Right ventricle myocardium inferior (tissue), 1 donor: ENCODE measurements at regions not wholly inside any gene's neighbourhood (a gene's known extent, or its start where the extent isn't known, plus 50 kb on each side); places are given as distances from the start of the nearest gene placed in this dataset.
A peak's percentile ranks its signal among the peaks of the same experiment; 100 is the strongest.

ENCODE experiments used
- ATAC-seq: fragments of 200-7000 bp; cut with Tn5 transposase; one replicate; pipeline ENCODE4 v1.9.1; 2020; ENCODE audit warnings: mild to moderate bottlenecking, moderate library complexity
- DNase-seq: peaks from one replicate; pipeline ENCODE4 v3.0.0; 2021; ENCODE audit errors: missing footprints
- intact Hi-C: fragments of 100-400 bp; cut with DNase I; formaldehyde crosslinking; loops from one replicate; pipeline ENCODE4 v1.11.0; 2022
- donor health status: DM: no; HTN: yes; CAD: no; lungs with severe emphysema.

DNA sequence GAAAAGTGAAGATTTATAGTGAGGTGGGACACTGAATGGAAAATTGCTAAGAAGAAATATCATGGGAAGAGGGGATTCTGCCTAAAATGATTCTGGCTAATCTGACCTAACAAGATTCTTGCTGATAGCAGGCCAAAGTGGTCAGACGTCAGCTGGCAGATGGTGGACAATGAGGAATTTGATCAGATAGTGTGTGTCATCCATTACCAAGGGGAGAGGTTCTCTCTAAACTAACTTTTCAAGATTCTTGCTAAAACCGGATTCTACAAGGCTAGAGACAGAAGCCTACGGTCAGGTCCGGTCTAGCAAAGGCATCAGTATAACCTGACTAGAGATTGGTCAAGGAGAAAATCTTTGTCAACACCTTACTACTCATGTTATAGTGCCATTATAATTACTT is 306.0 kb downstream of the ZNF608 start:
- intact Hi-C loops: no loop called here
- ATAC-seq: no peak
- DNase-seq: no peak

DNA sequence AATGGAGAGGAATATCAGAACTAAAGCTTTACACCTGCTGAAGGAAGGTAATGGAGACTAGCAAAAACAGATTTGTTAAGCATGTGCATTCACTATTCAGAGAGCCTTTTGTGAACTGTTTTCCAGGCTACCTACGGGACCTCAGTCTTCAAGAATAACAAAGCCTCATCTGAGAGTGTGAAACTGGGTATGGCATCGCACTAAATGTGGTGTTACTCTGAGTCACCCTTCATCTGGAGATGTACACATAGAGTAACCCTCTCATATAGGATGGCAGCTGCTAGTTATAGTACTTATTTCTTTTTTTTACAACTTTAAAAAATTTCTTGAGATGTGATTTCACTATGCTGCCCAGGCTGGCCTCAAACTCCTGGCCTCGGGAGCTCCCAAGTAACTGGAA is 306.8 kb downstream of the ZNF608 start:
- no peak for ATAC-seq
- no peak for DNase-seq
- intact Hi-C loops: no loop called here

DNA sequence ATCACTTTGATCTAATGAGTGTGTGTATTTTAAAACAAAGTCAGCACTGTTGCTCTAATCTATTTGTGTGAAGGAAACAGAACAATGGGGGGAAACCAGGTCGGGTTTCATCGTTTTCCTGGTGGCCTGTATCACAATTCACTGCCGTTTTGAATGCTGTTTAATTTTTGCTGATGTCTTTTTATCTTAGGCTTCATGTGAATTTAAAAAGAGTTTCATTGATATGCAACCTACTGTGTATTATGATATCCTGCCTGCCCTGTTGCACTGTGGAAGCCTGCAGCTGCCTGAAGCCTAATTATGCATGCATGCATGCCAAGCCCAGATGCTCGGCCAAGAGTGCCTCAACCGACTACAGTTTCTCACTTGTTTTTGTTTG is 307.5 kb downstream of the ZNF608 start:
- no peak for DNase-seq
- ATAC-seq: no peak
- intact Hi-C loops: no loop called here

DNA sequence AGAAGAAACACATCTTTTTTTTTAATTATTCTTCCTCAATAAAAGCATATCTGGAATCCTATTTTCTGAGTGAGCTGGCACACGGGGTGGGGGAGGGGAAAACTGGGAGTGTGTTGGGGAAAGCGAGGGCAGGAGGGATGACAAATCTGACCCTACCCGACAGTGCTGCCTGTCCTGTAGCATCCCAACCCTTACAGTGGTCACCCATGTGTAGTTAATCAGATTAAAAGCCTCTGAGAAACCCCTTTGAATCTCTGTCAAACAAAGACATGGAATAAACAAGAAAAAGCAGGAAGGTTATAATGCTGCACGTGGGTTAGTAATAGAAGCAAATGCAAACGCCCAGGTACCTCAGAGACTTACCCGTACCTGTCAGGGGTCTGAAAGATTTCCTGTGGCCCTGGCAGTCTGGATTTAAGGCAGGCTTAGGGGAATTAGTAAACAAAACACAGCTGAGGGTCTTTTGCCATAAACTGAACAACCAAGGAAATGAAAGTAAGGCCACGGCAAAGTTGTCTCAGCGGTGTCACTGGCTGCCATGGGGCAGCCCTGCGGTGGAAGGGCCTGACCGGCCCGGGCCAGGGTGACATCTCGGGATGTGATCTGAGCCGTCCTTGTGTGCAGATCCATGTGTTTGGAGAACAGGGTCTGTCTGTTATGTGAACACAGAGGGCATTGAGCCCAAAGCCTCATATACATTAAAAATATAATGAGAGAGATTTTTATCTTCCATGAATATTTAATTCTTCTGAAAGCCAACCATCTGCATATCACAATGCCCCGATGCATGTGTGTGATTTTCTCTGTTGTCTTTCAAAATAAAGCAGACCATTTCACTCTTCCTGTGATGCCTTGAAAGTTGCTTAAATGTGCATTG is 308.2 kb downstream of the ZNF608 start:
- ATAC-seq: no peak
- DNase-seq: no peak
- intact Hi-C loops: no loop called here

GRCh38 chr5:124436294-124436693 is 310.1 kb downstream of the ZNF608 start:
- ATAC-seq (no peak), DNase-seq (no peak)
- intact Hi-C loops: no loop called here

- no peak for DNase-seq
- no peak for ATAC-seq
- intact Hi-C loops: no loop called here
Measured at GRCh38 chr5:124433170-124433569, 313.3 kb downstream of the ZNF608 start.

- ATAC-seq: no peak
- DNase-seq: no peak
- intact Hi-C loops: no loop called here
Measured at GRCh38 chr5:124421584-124421983, 324.9 kb downstream of the ZNF608 start.

DNA sequence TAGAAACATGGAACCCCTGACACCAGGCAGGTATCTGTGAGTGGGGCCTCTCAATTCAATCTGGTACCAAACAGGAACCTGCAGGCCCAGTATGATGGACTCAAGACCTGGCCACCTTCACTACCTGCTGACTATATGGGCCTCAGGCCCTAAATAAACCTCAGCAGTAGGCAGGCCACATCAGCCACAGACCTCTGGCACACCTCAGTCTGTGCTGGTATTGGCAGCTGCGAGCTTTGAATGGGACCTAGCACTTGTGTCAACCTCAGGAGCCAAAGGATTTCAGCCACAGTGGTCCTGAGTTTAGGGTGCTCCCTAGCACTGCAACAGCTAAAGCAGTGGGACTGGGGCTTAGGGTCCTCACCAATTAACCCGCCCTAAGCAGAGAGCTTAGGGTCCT is 325.5 kb downstream of the ZNF608 start:
- intact Hi-C loops: no loop called here
- DNase-seq (no peak), ATAC-seq (no peak)

DNA sequence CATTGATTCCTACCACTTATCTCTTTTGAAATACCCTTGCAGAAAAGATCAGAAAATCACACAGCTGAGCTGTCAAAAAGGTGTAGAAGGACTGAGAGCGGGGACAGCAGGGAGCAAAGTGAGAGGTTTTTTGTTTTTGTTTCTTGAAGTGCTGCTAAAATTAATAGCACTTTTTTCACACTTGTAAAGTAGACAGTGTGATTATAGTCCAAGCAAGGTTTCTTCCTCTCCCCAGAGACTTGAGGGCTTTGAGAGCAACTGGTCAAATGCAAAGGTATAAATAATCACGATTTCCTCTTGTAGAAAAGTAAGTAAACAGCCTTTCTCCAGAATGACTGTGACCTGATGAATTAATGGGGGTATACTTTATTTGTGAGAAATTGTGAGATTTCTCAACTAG is 326.9 kb downstream of the ZNF608 start:
- intact Hi-C loops: no loop called here
- ATAC-seq (no peak), DNase-seq (no peak)

GRCh38 chr5:124418390-124418789 is 328.0 kb downstream of the ZNF608 start:
- no peak for DNase-seq
- intact Hi-C loops: no loop called here
- no peak for ATAC-seq

- intact Hi-C loops: no loop called here
- DNase-seq (no peak), ATAC-seq (no peak)
Measured at GRCh38 chr5:124417196-124417595, 329.2 kb downstream of the ZNF608 start.

DNA sequence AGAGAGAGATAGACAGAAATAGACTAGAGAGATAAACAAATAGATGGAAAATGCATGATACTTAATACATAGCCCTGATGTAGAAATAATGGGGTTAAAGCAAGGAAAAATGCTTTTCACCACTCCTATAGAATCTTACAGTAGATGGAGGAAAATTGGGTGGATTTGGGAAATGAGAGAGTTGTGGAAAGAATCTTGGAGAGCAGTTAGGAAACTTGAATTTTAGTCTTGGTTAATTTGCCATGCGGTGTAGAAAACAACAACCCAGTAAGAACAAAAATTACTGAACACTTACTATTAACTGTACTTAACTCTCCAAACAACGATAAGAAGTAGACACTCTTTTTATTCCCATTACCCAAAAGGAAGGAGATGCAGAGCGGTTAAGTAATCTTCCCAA is 329.8 kb downstream of the ZNF608 start:
- intact Hi-C loops: no loop called here
- DNase-seq: no peak
- no peak for ATAC-seq

DNA sequence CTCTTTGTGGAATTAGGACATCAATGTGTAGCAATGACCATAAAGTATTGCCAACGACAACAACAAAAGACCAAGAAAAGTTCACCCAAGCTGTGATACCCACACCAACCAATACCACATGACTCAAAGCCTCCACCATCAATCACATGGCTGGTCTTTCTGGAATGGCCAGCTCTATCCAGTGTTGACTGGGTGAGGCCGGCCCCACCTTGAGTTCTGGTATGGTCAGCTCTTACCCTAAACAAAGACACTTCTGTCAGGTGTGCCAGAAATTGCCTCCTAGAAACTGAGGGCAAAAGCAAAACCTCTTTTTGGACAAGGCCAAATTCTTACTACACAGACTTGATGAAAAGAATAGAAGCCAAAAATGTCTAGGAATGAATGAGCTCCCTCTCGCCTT is 331.5 kb downstream of the ZNF608 start:
- ATAC-seq (no peak), DNase-seq (no peak)
- intact Hi-C loops: no loop called here

GRCh38 chr5:124410539-124411488 is 335.6 kb downstream of the ZNF608 start:
- ATAC-seq (no peak), DNase-seq (no peak)
- intact Hi-C loops: no loop called here

GRCh38 chr5:124408738-124409453 is 337.5 kb downstream of the ZNF608 start:
- no peak for DNase-seq
- intact Hi-C loops: no loop called here
- peak; percentile 66 for ATAC-seq

- ATAC-seq (no peak), DNase-seq (no peak)
- intact Hi-C loops: loop anchor here (5.0 kb wide), 1 partner anchor 62 kb away; no protein-coding TSS in a partner anchor
Measured at GRCh38 chr5:124404796-124405195, 341.6 kb downstream of the ZNF608 start.

GRCh38 chr5:124403281-124403680 is 343.2 kb downstream of the ZNF608 start:
- intact Hi-C loops: loop anchor here (5.0 kb wide), 1 partner anchor 61 kb away; no protein-coding TSS in a partner anchor
- DNase-seq (no peak), ATAC-seq (no peak)

- intact Hi-C loops: loop anchor here (5.0 kb wide), 1 partner anchor 60 kb away; no protein-coding TSS in a partner anchor
- DNase-seq (peak; percentile 73), ATAC-seq (peak; percentile 88)
Measured at GRCh38 chr5:124402144-124402581, 344.3 kb downstream of the ZNF608 start.
